Neural progenitor cell (in vitro differentiated cells): ENCODE measurements at regions not wholly inside any gene's neighbourhood (a gene's known extent, or its start where the extent isn't known, plus 50 kb on each side); places are given as distances from the start of the nearest gene placed in this dataset.

Source experiments
- CTCF ChIP-seq: fragments of 200-600 bp; sonication (generic); IDR thresholded peaks from 2 replicates; pipeline ENCODE4 v1.5.1; 2017; ENCODE audit warnings: antibody characterized with exemption, mild to moderate bottlenecking
- EZH2phosphoT487 ChIP-seq: fragments of 200-600 bp; sonication (generic); IDR thresholded peaks from 2 replicates; pipeline ENCODE4 v1.6.1; 2017; ENCODE audit warnings: antibody characterized with exemption

GRCh38 chr10:94103801-94104221 is 110.1 kb downstream of the PLCE1 start:
- TF ChIP-seq CTCF (no peak), EZH2phosphoT487 (no peak)
